Activated CD4-positive, alpha-beta T cell treated with anti-CD3 and anti-CD28 coated beads for 36 hours (primary cell): ENCODE measurements at regions not wholly inside any gene's neighbourhood (a gene's known extent, or its start where the extent isn't known, plus 50 kb on each side); places are given as distances from the start of the nearest gene placed in this dataset.

Experiments used
- ATAC-seq: fragments of 200-7000 bp; cut with Tn5 transposase; one replicate; pipeline ENCODE4 v1.10.0; 2021; ENCODE audit warnings: mild to moderate bottlenecking, moderate library complexity
- CTCF ChIA-PET: fragments of 350-600 bp; sonication (Branson Sonifier 250); formaldehyde crosslinking; loops from one replicate; lab custom pipeline; 2021; ENCODE audit warnings: antibody characterized with exemption; lab: Charles Lee
- POLR2A ChIA-PET: fragments of 350-600 bp; sonication (Branson Sonifier 250); formaldehyde crosslinking; loops from one replicate; lab custom pipeline; 2021; ENCODE audit warnings: antibody characterized with exemption, inconsistent platforms; lab: Charles Lee
- DNase-seq: peaks from one replicate; pipeline ENCODE4 v3.0.0-alpha.2; 2020
- H3K27ac Mint-ChIP-seq: one replicate; pipeline ENCODE4 v1.8.0; 2021; ENCODE audit warnings: mixed read lengths
- H3K27me3 Mint-ChIP-seq: one replicate; pipeline ENCODE4 v1.8.0; 2021; ENCODE audit warnings: mixed read lengths
- H3K36me3 Mint-ChIP-seq: one replicate; pipeline ENCODE4 v1.8.0; 2021; ENCODE audit warnings: low read depth, mixed read lengths
- H3K4me1 Mint-ChIP-seq: one replicate; pipeline ENCODE4 v1.8.0; 2021; ENCODE audit warnings: mixed read lengths
- H3K4me3 Mint-ChIP-seq: one replicate; pipeline ENCODE4 v1.8.0; 2021; ENCODE audit warnings: mild to moderate bottlenecking, moderate library complexity, mixed read lengths
- H3K9me3 Mint-ChIP-seq: one replicate; pipeline ENCODE4 v1.8.0; 2021; ENCODE audit warnings: low read depth, mixed read lengths
- intact Hi-C, 2 experiments: fragments of 100-400 bp; cut with DNase I in 1 of 2; cut with micrococcal nuclease in 1 of 2; formaldehyde crosslinking; loops; one replicate each; pipeline versions ENCODE4 v1.14.2 to v1.15.1; 2022 to 2024; cut with DNase I, micrococcal nuclease

GRCh38 chr2:15731213-15731888 lies 139.7 kb downstream of the DDX1 start:
- ATAC-seq (no peak), DNase-seq (no peak)
- intact Hi-C loops, result no loop called here
- ChIA-PET CTCF (interaction anchor here (0.6 to 0.7 kb wide), 2 partner anchors 208 to 1046 kb away, joined by 3 to 4 read pairs; no protein-coding TSS in a partner anchor), POLR2A (no interaction called here)
- peaks cover 2% of the 10 kb centered on the region for H3K27me3 Mint-ChIP-seq
- no peak overlapping the region for H3K4me3 Mint-ChIP-seq
- no peak overlapping the region for H3K27ac Mint-ChIP-seq
- H3K36me3 Mint-ChIP-seq, result no peaks in the 10 kb centered on the region
- H3K9me3 Mint-ChIP-seq, result no peaks in the 10 kb centered on the region
- H3K4me1 Mint-ChIP-seq, result no peaks in the 10 kb centered on the region

GRCh38 chr2:15731889-15732271 lies 140.2 kb downstream of the DDX1 start:
- Mint-ChIP-seq H3K27ac (no peak overlapping the region), H3K4me3 (no peak overlapping the region), H3K4me1 (no peaks in the 10 kb centered on the region), H3K27me3 (peaks cover 2% of the 10 kb centered on the region), H3K9me3 (no peaks in the 10 kb centered on the region), H3K36me3 (no peaks in the 10 kb centered on the region)
- intact Hi-C loops, result no loop called here
- ChIA-PET CTCF (interaction anchor here (0.6 to 0.7 kb wide), 2 partner anchors 208 to 1046 kb away, joined by 3 to 4 read pairs; no protein-coding TSS in a partner anchor), POLR2A (no interaction called here)
- ATAC-seq (no peak), DNase-seq (no peak)

GRCh38 chr2:15732341-15733077 lies 140.8 kb downstream of the DDX1 start:
- ATAC-seq, result no peak
- no peaks in the 10 kb centered on the region for H3K36me3 Mint-ChIP-seq
- H3K27ac Mint-ChIP-seq, result no peak overlapping the region
- CTCF ChIA-PET, result interaction anchor here (0.6 to 0.7 kb wide), 2 partner anchors 207 to 1045 kb away, joined by 3 to 4 read pairs; no protein-coding TSS in a partner anchor
- H3K4me3 Mint-ChIP-seq, result no peak overlapping the region
- peaks cover 2% of the 10 kb centered on the region for H3K27me3 Mint-ChIP-seq
- no peak for DNase-seq
- H3K4me1 Mint-ChIP-seq, result no peaks in the 10 kb centered on the region
- POLR2A ChIA-PET, result no interaction called here
- no peaks in the 10 kb centered on the region for H3K9me3 Mint-ChIP-seq
- intact Hi-C loops, result no loop called here

- ChIA-PET CTCF (no interaction called here), POLR2A (no interaction called here)
- H3K4me3 Mint-ChIP-seq, result no peak overlapping the region
- ATAC-seq (no peak), DNase-seq (no peak)
- peaks cover 2% of the 10 kb centered on the region for H3K27me3 Mint-ChIP-seq
- no peak overlapping the region for H3K27ac Mint-ChIP-seq
- no peaks in the 10 kb centered on the region for H3K36me3 Mint-ChIP-seq
- intact Hi-C loops, result no loop called here
- no peaks in the 10 kb centered on the region for H3K4me1 Mint-ChIP-seq
- no peaks in the 10 kb centered on the region for H3K9me3 Mint-ChIP-seq
Observed at GRCh38 chr2:15733867-15734673, 142.4 kb downstream of the DDX1 start.

GRCh38 chr2:15734674-15735483 lies 143.2 kb downstream of the DDX1 start:
- CTCF ChIA-PET, result no interaction called here
- Mint-ChIP-seq H3K36me3 (no peaks in the 10 kb centered on the region), H3K9me3 (no peaks in the 10 kb centered on the region), H3K27ac (no peak overlapping the region), H3K4me1 (no peaks in the 10 kb centered on the region), H3K4me3 (no peak overlapping the region), H3K27me3 (peaks cover 2% of the 10 kb centered on the region)
- ATAC-seq (no peak), DNase-seq (no peak)
- POLR2A ChIA-PET, result no interaction called here
- intact Hi-C loops, result no loop called here

GRCh38 chr2:15735484-15736326 lies 144.0 kb downstream of the DDX1 start:
- H3K4me3 Mint-ChIP-seq, result no peak overlapping the region
- CTCF ChIA-PET, result interaction anchor here (0.6 kb wide), 1 partner anchor 74 kb away, joined by 3 read pairs; no protein-coding TSS in a partner anchor
- ATAC-seq (no peak), DNase-seq (no peak)
- intact Hi-C loops, result no loop called here
- no peak overlapping the region for H3K27ac Mint-ChIP-seq
- H3K36me3 Mint-ChIP-seq, result no peaks in the 10 kb centered on the region
- no peaks in the 10 kb centered on the region for H3K4me1 Mint-ChIP-seq
- peaks cover 2% of the 10 kb centered on the region for H3K9me3 Mint-ChIP-seq
- H3K27me3 Mint-ChIP-seq, result peaks cover 5% of the 10 kb centered on the region
- POLR2A ChIA-PET, result no interaction called here

GRCh38 chr2:15736396-15737180 lies 144.9 kb downstream of the DDX1 start:
- CTCF ChIA-PET, result interaction anchor here (0.7 kb wide), 1 partner anchor 1146 kb away, joined by 3 read pairs; no protein-coding TSS in a partner anchor
- POLR2A ChIA-PET, result no interaction called here
- Mint-ChIP-seq H3K4me3 (no peak overlapping the region), H3K27me3 (peaks cover 5% of the 10 kb centered on the region), H3K36me3 (no peaks in the 10 kb centered on the region), H3K27ac (no peak overlapping the region), H3K9me3 (peaks cover 4% of the 10 kb centered on the region), H3K4me1 (no peaks in the 10 kb centered on the region)
- intact Hi-C loops, result no loop called here
- ATAC-seq, result no peak
- no peak for DNase-seq

GRCh38 chr2:15737314-15738224 lies 145.9 kb downstream of the DDX1 start:
- no peak for ATAC-seq
- CTCF ChIA-PET, result interaction anchor here (0.7 kb wide), 1 partner anchor 1147 kb away, joined by 3 read pairs; no protein-coding TSS in a partner anchor

GRCh38 chr2:15738225-15738546 lies 146.5 kb downstream of the DDX1 start:
- H3K4me1 Mint-ChIP-seq, result no peaks in the 10 kb centered on the region

More at GRCh38 chr2:15737314-15738224, 145.9 kb downstream of the DDX1 start:
- Mint-ChIP-seq H3K9me3 (peaks cover 6% of the 10 kb centered on the region), H3K36me3 (no peaks in the 10 kb centered on the region), H3K27me3 (peaks cover 8% of the 10 kb centered on the region), H3K27ac (no peak overlapping the region), H3K4me3 (no peak overlapping the region), H3K4me1 (no peaks in the 10 kb centered on the region)
- intact Hi-C loops, result no loop called here
- POLR2A ChIA-PET, result no interaction called here
- DNase-seq, result no peak

More at GRCh38 chr2:15738225-15738546, 146.5 kb downstream of the DDX1 start:
- Mint-ChIP-seq H3K36me3 (no peaks in the 10 kb centered on the region), H3K4me3 (no peak overlapping the region), H3K27ac (no peak overlapping the region), H3K27me3 (peaks cover 8% of the 10 kb centered on the region), H3K9me3 (peaks cover 6% of the 10 kb centered on the region)
- POLR2A ChIA-PET, result no interaction called here
- intact Hi-C loops, result no loop called here
- ATAC-seq (no peak), DNase-seq (no peak)
- CTCF ChIA-PET, result no interaction called here
